ENCODE measurements at regions not wholly inside any gene's neighbourhood (a gene's known extent, or its start where the extent isn't known, plus 50 kb on each side); places are given as distances from the start of the nearest gene placed in this dataset.

DNA sequence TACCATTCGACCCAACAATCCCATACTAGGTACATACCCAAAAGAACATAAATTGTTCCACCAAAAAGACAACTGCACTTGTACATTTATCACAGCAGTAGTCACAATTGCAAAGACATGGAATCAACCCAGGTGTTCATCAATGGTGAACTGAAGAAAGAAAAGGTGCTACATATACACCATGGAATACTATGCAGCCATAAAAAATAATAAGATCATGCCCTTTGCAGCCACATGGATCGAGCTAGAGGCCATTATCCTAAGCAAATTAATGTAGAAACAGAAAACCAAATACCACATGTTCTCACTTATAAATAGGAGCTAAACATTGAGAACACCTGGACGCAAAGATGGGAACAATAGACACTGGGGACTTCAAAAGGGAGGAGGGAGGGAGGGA lies 79.3 kb upstream of the NEBL start:
- DNase-seq (ENCODE audit: low spot score in 2 of 2, unreplicated experiment in 2 of 2) = no peak
- no peaks in the 10 kb centered on the region for H3K36me3 Mint-ChIP-seq
- H3K27me3 Mint-ChIP-seq (ENCODE audit: low read depth) = peaks cover 3% of the 10 kb centered on the region
- H3K27ac Mint-ChIP-seq = no peak overlapping the region
- H3K4me1 Mint-ChIP-seq = peaks cover 2% of the 10 kb centered on the region
- no peak overlapping the region for H3K4me3 Mint-ChIP-seq
- TF ChIP-seq, protein P1, sequence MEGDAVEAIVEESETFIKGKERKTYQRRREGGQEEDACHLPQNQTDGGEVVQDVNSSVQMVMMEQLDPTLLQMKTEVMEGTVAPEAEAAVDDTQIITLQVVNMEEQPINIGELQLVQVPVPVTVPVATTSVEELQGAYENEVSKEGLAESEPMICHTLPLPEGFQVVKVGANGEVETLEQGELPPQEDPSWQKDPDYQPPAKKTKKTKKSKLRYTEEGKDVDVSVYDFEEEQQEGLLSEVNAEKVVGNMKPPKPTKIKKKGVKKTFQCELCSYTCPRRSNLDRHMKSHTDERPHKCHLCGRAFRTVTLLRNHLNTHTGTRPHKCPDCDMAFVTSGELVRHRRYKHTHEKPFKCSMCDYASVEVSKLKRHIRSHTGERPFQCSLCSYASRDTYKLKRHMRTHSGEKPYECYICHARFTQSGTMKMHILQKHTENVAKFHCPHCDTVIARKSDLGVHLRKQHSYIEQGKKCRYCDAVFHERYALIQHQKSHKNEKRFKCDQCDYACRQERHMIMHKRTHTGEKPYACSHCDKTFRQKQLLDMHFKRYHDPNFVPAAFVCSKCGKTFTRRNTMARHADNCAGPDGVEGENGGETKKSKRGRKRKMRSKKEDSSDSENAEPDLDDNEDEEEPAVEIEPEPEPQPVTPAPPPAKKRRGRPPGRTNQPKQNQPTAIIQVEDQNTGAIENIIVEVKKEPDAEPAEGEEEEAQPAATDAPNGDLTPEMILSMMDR (IDR thresholded peaks at IDR 0.05; ENCODE audit: unreplicated experiment) = no peak
- peaks cover 4% of the 10 kb centered on the region for H3K9me3 Mint-ChIP-seq

DNA sequence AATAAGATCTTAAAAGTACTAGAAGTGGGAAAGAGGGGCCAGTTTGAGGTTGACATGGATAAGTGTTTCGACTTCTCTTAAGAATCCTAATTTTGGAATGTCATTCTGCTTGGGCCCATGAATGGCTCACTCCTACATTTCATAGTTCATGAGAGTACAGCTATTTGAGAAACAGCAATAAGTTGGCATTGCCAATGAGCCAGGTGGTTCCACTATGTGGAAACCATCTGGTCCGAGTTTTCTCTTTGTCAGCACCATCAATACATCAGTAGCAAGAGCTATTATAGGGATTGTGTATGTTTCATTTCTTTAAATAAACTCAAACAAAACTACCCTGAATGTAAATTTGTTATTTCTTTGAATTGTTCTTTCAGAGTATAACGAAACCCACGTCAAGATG lies 78.1 kb upstream of the NEBL start:
- Mint-ChIP-seq H3K9me3 (peaks cover 4% of the 10 kb centered on the region), H3K27me3 (ENCODE audit: low read depth) (peaks cover 3% of the 10 kb centered on the region), H3K4me1 (peaks cover 2% of the 10 kb centered on the region), H3K27ac (no peak overlapping the region), H3K36me3 (no peaks in the 10 kb centered on the region), H3K4me3 (no peak overlapping the region)
- TF ChIP-seq, protein P1 (IDR thresholded peaks at IDR 0.05; ENCODE audit: unreplicated experiment) = no peak
- no peak for DNase-seq (ENCODE audit: low spot score in 2 of 2, unreplicated experiment in 2 of 2)

DNA sequence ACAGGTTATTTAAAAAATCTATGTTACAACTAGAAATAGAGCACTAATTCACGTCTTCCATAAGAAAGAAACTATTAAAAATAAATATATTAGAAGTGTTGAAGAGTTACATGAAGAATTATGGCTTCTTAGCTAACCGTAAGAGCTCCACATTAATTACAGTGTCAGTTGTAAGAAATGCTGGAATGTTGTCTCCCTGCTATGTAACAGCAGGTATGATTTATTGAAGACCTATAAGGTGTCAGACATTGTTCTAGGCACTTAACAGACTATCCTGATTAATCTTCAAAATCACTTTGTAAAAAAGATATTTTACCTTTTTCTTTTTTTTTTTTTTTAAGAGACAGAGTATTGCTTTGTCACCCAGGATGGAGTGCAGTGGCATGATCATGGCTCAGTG lies 75.8 kb upstream of the NEBL start:
- Mint-ChIP-seq H3K4me3 (no peak overlapping the region), H3K4me1 (peaks cover 2% of the 10 kb centered on the region), H3K36me3 (no peaks in the 10 kb centered on the region), H3K9me3 (peaks cover 4% of the 10 kb centered on the region), H3K27me3 (ENCODE audit: low read depth) (peaks cover 4% of the 10 kb centered on the region), H3K27ac (no peak overlapping the region)
- no peak for DNase-seq (ENCODE audit: low spot score in 2 of 2, unreplicated experiment in 2 of 2)
- TF ChIP-seq, protein P1 (IDR thresholded peaks at IDR 0.05; ENCODE audit: unreplicated experiment) = no peak

- TF ChIP-seq, protein P1 (IDR thresholded peaks at IDR 0.05; ENCODE audit: unreplicated experiment) = no peak
- Mint-ChIP-seq H3K36me3 (no peaks in the 10 kb centered on the region), H3K9me3 (peaks cover 4% of the 10 kb centered on the region), H3K27me3 (ENCODE audit: low read depth) (peaks cover 5% of the 10 kb centered on the region), H3K27ac (no peak overlapping the region), H3K4me3 (no peak overlapping the region), H3K4me1 (peaks cover 2% of the 10 kb centered on the region)
- no peak for DNase-seq (ENCODE audit: low spot score in 2 of 2, unreplicated experiment in 2 of 2)
These were observed 74.8 kb upstream of the NEBL start for GRCh38 chr10:20971901-20972300.

GRCh38 chr10:20970708-20971107 lies 73.6 kb upstream of the NEBL start:
- Mint-ChIP-seq H3K9me3 (no peaks in the 10 kb centered on the region), H3K4me1 (peaks cover 2% of the 10 kb centered on the region), H3K27me3 (ENCODE audit: low read depth) (peaks cover 2% of the 10 kb centered on the region), H3K27ac (no peak overlapping the region), H3K4me3 (no peak overlapping the region), H3K36me3 (no peaks in the 10 kb centered on the region)
- no peak for DNase-seq (ENCODE audit: low spot score in 2 of 2, unreplicated experiment in 2 of 2)
- TF ChIP-seq, protein P1 (IDR thresholded peaks at IDR 0.05; ENCODE audit: unreplicated experiment) = no peak

DNA sequence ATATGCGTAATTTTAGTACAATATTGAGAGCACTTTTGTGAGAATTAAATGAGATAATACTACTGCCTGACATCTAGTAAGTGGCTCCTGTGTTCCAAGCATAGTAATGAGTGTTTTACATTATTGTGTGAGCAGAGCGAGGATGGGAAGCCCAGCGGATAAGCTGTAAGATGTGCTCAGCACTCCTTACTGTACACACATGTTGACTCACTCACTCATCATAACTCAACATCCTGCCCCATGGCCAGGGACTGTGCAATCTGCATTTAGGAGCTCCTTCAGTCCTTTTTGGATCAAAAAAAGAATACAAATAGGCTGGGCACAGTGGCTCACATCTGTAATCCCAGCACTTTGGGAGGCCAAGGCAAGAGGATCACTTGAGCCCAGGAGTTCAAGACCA lies 72.9 kb upstream of the NEBL start:
- peaks cover 2% of the 10 kb centered on the region for H3K27me3 Mint-ChIP-seq (ENCODE audit: low read depth)
- TF ChIP-seq, protein P1 (IDR thresholded peaks at IDR 0.05; ENCODE audit: unreplicated experiment) = no peak
- DNase-seq (ENCODE audit: low spot score in 2 of 2, unreplicated experiment in 2 of 2) = no peak
- H3K36me3 Mint-ChIP-seq = no peaks in the 10 kb centered on the region
- H3K4me3 Mint-ChIP-seq = no peak overlapping the region
- H3K4me1 Mint-ChIP-seq = peaks cover 2% of the 10 kb centered on the region
- H3K9me3 Mint-ChIP-seq = peaks cover 3% of the 10 kb centered on the region
- H3K27ac Mint-ChIP-seq = no peak overlapping the region
